H9 (cell line): ENCODE measurements at regions not wholly inside any gene's neighbourhood (a gene's known extent, or its start where the extent isn't known, plus 50 kb on each side); places are given as distances from the start of the nearest gene placed in this dataset.
A peak's percentile ranks its signal among the peaks of the same experiment; 100 is the strongest.

Experiments used
- DNase-seq: peaks from one replicate; pipeline ENCODE4 v3.0.0-alpha.2; 2017
- H2AFZ ChIP-seq: one replicate; pipeline ENCODE4 v1.6.1; 2013; ENCODE audit warnings: mild to moderate bottlenecking, low read length, control low read depth, moderate library complexity
- H2AK5ac ChIP-seq: 2 replicates; pipeline ENCODE4 v1.6.1; 2013; ENCODE audit warnings: low read length, control low read depth, mixed read lengths; ENCODE audit not compliant: insufficient read length
- H2BK120ac ChIP-seq: one replicate; pipeline ENCODE4 v1.6.1; 2013; ENCODE audit warnings: low read depth, mild to moderate bottlenecking, low read length, control low read depth, inconsistent platforms; ENCODE audit not compliant: poor library complexity, severe bottlenecking
- H2BK12ac ChIP-seq: 2 replicates; pipeline ENCODE4 v1.6.1; 2013; ENCODE audit warnings: low read length, control low read depth, mixed read lengths, low read depth; ENCODE audit not compliant: insufficient read length
- H2BK15ac ChIP-seq: 2 replicates; pipeline ENCODE4 v1.6.1; 2013; ENCODE audit warnings: low read depth, low read length, control low read depth
- H2BK20ac ChIP-seq: one replicate; pipeline ENCODE4 v1.6.1; 2013; ENCODE audit warnings: low read depth, mild to moderate bottlenecking, low read length, control low read depth, inconsistent platforms; ENCODE audit not compliant: poor library complexity, severe bottlenecking
- H2BK5ac ChIP-seq: 2 replicates; pipeline ENCODE4 v1.6.1; 2013; ENCODE audit warnings: low read length, control low read depth, mixed read lengths; ENCODE audit not compliant: insufficient read length
- H3K14ac ChIP-seq: 2 replicates; pipeline ENCODE4 v1.6.1; 2013; ENCODE audit warnings: low read length, control low read depth; ENCODE audit not compliant: insufficient read depth
- H3K18ac ChIP-seq: 2 replicates; pipeline ENCODE4 v1.6.1; 2013; ENCODE audit warnings: low read depth, mild to moderate bottlenecking, mixed read lengths, low read length, control low read depth; ENCODE audit not compliant: insufficient read length
- H3K23ac ChIP-seq: 2 replicates; pipeline ENCODE4 v1.6.1; 2013; ENCODE audit warnings: low read length, control low read depth, mixed read lengths, low read depth; ENCODE audit not compliant: insufficient read length
- H3K23me2 ChIP-seq: 2 replicates; pipeline ENCODE4 v1.6.1; 2013; ENCODE audit warnings: low read depth, mild to moderate bottlenecking, mixed read lengths, low read length, control low read depth; ENCODE audit not compliant: insufficient read length, poor library complexity, severe bottlenecking
- H3K27ac ChIP-seq: 2 replicates; pipeline ENCODE4 v1.5.1; 2013; ENCODE audit warnings: low read length, control low read depth, mixed read lengths, low read depth; ENCODE audit not compliant: insufficient read length
- H3K27me3 ChIP-seq: 2 replicates; pipeline ENCODE4 v1.6.1; 2013; ENCODE audit warnings: low read length, control low read depth, inconsistent platforms; ENCODE audit not compliant: insufficient read depth
- H3K4ac ChIP-seq: 2 replicates; pipeline ENCODE4 v1.6.1; 2013; ENCODE audit warnings: low read depth, mild to moderate bottlenecking, control low read depth, inconsistent platforms, low read length, moderate library complexity
- H3K4me1 ChIP-seq: 2 replicates; pipeline ENCODE4 v1.6.1; 2013; ENCODE audit warnings: low read length, control low read depth, inconsistent platforms; ENCODE audit not compliant: insufficient read depth
- H3K4me2 ChIP-seq: 2 replicates; pipeline ENCODE4 v1.6.1; 2013; ENCODE audit warnings: low read length, control low read depth, mixed read lengths; ENCODE audit not compliant: insufficient read length, insufficient read depth
- H3K56ac ChIP-seq: 2 replicates; pipeline ENCODE4 v1.6.1; 2013; ENCODE audit warnings: low read depth, mild to moderate bottlenecking, mixed read lengths, low read length, control low read depth; ENCODE audit not compliant: insufficient read length
- H3K79me1 ChIP-seq: 2 replicates; pipeline ENCODE4 v1.6.1; 2013; ENCODE audit warnings: low read depth, mild to moderate bottlenecking, moderate library complexity, low read length, control low read depth, inconsistent platforms; ENCODE audit not compliant: insufficient read depth, poor library complexity, severe bottlenecking
- H3K79me2 ChIP-seq: 2 replicates; pipeline ENCODE4 v1.6.1; 2013; ENCODE audit warnings: low read length, control low read depth, inconsistent platforms; ENCODE audit not compliant: insufficient read depth
- H3K9ac ChIP-seq: 2 replicates; pipeline ENCODE4 v1.6.1; 2013; ENCODE audit warnings: low read length, control low read depth, mixed read lengths; ENCODE audit not compliant: insufficient read length; ENCODE audit errors: extremely low read depth
- H3K9me3 ChIP-seq: one replicate; pipeline ENCODE4 v1.6.1; 2013; ENCODE audit warnings: low read depth, low read length, inconsistent platforms; ENCODE audit not compliant: control insufficient read depth
- H3T11ph ChIP-seq: one replicate; pipeline ENCODE4 v1.6.1; 2013; ENCODE audit warnings: mild to moderate bottlenecking, low read length, control low read depth, inconsistent platforms
- H4K20me1 ChIP-seq: one replicate; pipeline ENCODE4 v1.6.1; 2013; ENCODE audit not compliant: control insufficient read depth, insufficient read length, insufficient read depth
- H4K5ac ChIP-seq: 2 replicates; pipeline ENCODE4 v1.6.1; 2013; ENCODE audit warnings: low read depth, mild to moderate bottlenecking, mixed read lengths, low read length, control low read depth; ENCODE audit not compliant: insufficient read length
- H4K8ac ChIP-seq: replicated peaks from 2 replicates; pipeline ENCODE4 v1.6.1; 2013; ENCODE audit warnings: low read length, control low read depth, mixed read lengths, low read depth; ENCODE audit not compliant: insufficient read length
- H4K91ac ChIP-seq: 2 replicates; pipeline ENCODE4 v1.6.1; 2013; ENCODE audit warnings: low read depth, mild to moderate bottlenecking, moderate library complexity, mixed read lengths, low read length, control low read depth; ENCODE audit not compliant: insufficient read length
- H3K27ac Mint-ChIP-seq, 3 experiments: 2 replicates in 2 of 3; 3 replicates in 1 of 3; pipeline ENCODE4 v1.8.0; 2020 to 2021; ENCODE audit warnings: mixed read lengths in 3 of 3, mild to moderate bottlenecking in 1 of 3, moderate library complexity in 1 of 3
- H3K27me3 Mint-ChIP-seq: 2 replicates; pipeline ENCODE4 v1.8.0; 2021; ENCODE audit warnings: low read depth, mild to moderate bottlenecking, moderate library complexity, mixed read lengths
- H3K36me3 Mint-ChIP-seq, 3 experiments: 2 replicates in 2 of 3; 3 replicates in 1 of 3; pipeline ENCODE4 v1.8.0; 2020 to 2021; ENCODE audit warnings: low read depth in 3 of 3, mixed read lengths in 3 of 3; ENCODE audit not compliant: insufficient read depth in 1 of 3
- H3K4me1 Mint-ChIP-seq, 2 experiments: 2 replicates each; pipeline ENCODE4 v1.8.0; 2020; ENCODE audit warnings: mixed read lengths in 2 of 2
- H3K4me3 Mint-ChIP-seq, 2 experiments: 2 replicates in 1 of 2; 3 replicates in 1 of 2; pipeline ENCODE4 v1.8.0; 2020 to 2021; ENCODE audit warnings: mild to moderate bottlenecking in 2 of 2, mixed read lengths in 2 of 2, moderate library complexity in 1 of 2
- H3K9me3 Mint-ChIP-seq, 2 experiments: 2 replicates in 1 of 2; 3 replicates in 1 of 2; pipeline ENCODE4 v1.8.0; 2020; ENCODE audit warnings: mild to moderate bottlenecking in 2 of 2, mixed read lengths in 2 of 2, moderate library complexity in 1 of 2
- WGBS: extraction: QIAGEN DNeasy Blood & Tissue Kit; methylation state at CpG from one replicate; pipeline ENCODE4 v1.1.7; 2013; ENCODE audit warnings: missing lambda C conversion rate, low lambda C conversion rate, mixed read lengths; ENCODE audit not compliant: insufficient read length; ENCODE audit errors: extremely low coverage; 5-methylcytosine and 5-hydroxymethylcytosine counted together
- TF ChIP-seq, protein P1 (sequence below): fragments of 200-600 bp; sonication (generic); conservative IDR thresholded peaks from 3 replicates; pipeline ENCODE4 v1.8.0; 2021; ENCODE audit warnings: antibody characterized with exemption, mild to moderate bottlenecking

DNA sequence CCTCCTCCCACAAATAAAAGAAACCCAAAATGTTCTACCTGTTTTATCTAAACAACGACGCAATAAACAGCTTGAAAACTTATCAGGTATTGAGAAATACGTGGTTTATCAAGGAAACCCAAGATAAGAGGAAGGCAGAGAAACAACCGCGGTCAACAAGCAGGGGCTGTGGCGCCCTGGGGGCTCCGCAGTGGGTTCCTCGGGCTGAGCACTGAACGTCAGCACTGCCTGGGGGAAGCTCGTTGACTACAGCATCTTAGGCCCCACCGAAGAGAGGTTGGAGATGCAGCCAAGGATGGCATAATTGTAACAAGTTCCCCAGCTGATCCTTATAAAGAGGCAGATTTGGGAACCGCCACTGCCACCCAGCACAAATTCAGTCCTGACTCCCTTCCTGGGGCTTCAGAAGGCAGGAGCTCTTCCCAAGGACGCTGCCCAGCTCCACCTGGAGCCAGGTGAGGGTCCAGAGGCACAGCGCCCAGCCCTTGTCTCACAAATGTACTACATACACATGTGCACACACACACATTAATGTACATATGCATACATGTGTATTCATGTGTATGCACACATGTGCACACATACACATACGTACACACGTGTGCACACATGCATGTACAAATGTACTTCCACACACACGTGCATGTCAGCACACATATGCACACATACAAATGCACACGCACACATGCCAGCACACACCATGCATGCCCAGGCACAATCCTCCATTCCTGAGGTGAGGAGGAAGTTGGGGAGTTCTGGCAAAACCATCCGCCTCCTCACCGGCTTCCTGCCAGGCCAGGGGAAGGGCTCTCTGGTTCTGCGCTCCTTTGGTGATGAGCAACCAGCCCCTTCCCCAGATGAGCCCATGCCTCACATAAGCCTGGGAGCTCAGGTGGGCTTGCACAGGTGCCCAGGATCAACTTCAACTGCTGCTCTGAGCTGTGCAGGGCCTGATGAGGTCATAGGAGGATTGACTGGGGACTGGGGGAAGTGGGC lies 251.1 kb downstream of the NPHP4 start:
- H3K4me1 ChIP-seq, result no peaks in the 10 kb centered on the region
- H3K4me2 ChIP-seq, result no peak overlapping the region
- peaks cover 6% of the 10 kb centered on the region for H3K27me3 Mint-ChIP-seq
- H3K79me2 ChIP-seq, result no peaks in the 10 kb centered on the region
- no peak overlapping the region for H3K23ac ChIP-seq
- H3K79me1 ChIP-seq, result no peaks in the 10 kb centered on the region
- H3K14ac ChIP-seq, result no peak overlapping the region
- no peak overlapping the region for H3K27ac Mint-ChIP-seq
- H3K4me1 Mint-ChIP-seq, result peaks cover 0 to 8% of the 10 kb centered on the region in 2 experiments; a peak in 2 of 4 replicates
- no peaks in the 10 kb centered on the region for H4K20me1 ChIP-seq
- H3K4ac ChIP-seq, result no peak overlapping the region
- no peak overlapping the region for H2BK15ac ChIP-seq
- H2BK5ac ChIP-seq, result no peak overlapping the region
- H3K18ac ChIP-seq, result no peak overlapping the region
- H2BK20ac ChIP-seq, result no peak overlapping the region
- H3T11ph ChIP-seq, result no peak overlapping the region
- no peak overlapping the region for H3K4me3 Mint-ChIP-seq
- no peaks in the 10 kb centered on the region for H3K9me3 ChIP-seq
- no peak overlapping the region for H2AK5ac ChIP-seq
- no peak overlapping the region for H2BK120ac ChIP-seq
- no peaks in the 10 kb centered on the region for H3K27me3 ChIP-seq
- DNase-seq, result peak; percentile 21
- H3K23me2 ChIP-seq, result no peaks in the 10 kb centered on the region
- no peak overlapping the region for H4K8ac ChIP-seq
- peaks cover 0 to 6% (median 3%) of the 10 kb centered on the region in 3 experiments; a peak in 3 of 7 replicates for H3K36me3 Mint-ChIP-seq
- no peak overlapping the region for H2AFZ ChIP-seq
- no CpG with 5 or more reads among the region's 21 CpGs for WGBS
- H3K9ac ChIP-seq, result no peak overlapping the region
- peaks cover 7 to 8% of the 10 kb centered on the region in 2 experiments; a peak in 3 of 5 replicates for H3K9me3 Mint-ChIP-seq
- no peak overlapping the region for H3K27ac ChIP-seq
- no peak overlapping the region for H4K91ac ChIP-seq
- no peak overlapping the region for H4K5ac ChIP-seq
- H2BK12ac ChIP-seq, result no peak overlapping the region
- TF ChIP-seq, protein P1, sequence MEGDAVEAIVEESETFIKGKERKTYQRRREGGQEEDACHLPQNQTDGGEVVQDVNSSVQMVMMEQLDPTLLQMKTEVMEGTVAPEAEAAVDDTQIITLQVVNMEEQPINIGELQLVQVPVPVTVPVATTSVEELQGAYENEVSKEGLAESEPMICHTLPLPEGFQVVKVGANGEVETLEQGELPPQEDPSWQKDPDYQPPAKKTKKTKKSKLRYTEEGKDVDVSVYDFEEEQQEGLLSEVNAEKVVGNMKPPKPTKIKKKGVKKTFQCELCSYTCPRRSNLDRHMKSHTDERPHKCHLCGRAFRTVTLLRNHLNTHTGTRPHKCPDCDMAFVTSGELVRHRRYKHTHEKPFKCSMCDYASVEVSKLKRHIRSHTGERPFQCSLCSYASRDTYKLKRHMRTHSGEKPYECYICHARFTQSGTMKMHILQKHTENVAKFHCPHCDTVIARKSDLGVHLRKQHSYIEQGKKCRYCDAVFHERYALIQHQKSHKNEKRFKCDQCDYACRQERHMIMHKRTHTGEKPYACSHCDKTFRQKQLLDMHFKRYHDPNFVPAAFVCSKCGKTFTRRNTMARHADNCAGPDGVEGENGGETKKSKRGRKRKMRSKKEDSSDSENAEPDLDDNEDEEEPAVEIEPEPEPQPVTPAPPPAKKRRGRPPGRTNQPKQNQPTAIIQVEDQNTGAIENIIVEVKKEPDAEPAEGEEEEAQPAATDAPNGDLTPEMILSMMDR, result no peak
- H3K56ac ChIP-seq, result no peak overlapping the region
